Smooth muscle cell of the brain vasculature (primary cell): ENCODE measurements at regions not wholly inside any gene's neighbourhood (a gene's known extent, or its start where the extent isn't known, plus 50 kb on each side); places are given as distances from the start of the nearest gene placed in this dataset.
"Not testable (repeated sequence)": the region's sequence is repeated elsewhere in the genome, so short reads cannot be mapped to it uniquely, and the experiment has no call there.

Experiments used
- DNase-seq: peaks from one replicate; pipeline ENCODE4 v3.0.0-alpha.2; 2012; ENCODE audit warnings: low read depth, low spot score

- DNase-seq = not testable (repeated sequence)
These were observed 5507.7 kb upstream of the TPTE start for GRCh38 chr21:5013455-5014304.

GRCh38 chr21:5015187-5015586 lies 5506.2 kb upstream of the TPTE start:
- not testable (repeated sequence) for DNase-seq

GRCh38 chr21:5019120-5019519 lies 5502.3 kb upstream of the TPTE start:
- not testable (repeated sequence) for DNase-seq

- not testable (repeated sequence) for DNase-seq
These were observed 5499.6 kb upstream of the TPTE start for GRCh38 chr21:5021815-5022214.

- DNase-seq = not testable (repeated sequence)
These were observed 5499.1 kb upstream of the TPTE start for GRCh38 chr21:5022254-5022653.

- DNase-seq = not testable (repeated sequence)
These were observed 5498.6 kb upstream of the TPTE start for GRCh38 chr21:5022748-5023147.

GRCh38 chr21:5035147-5035546 lies 5486.2 kb upstream of the TPTE start:
- not testable (repeated sequence) for DNase-seq

- DNase-seq = not testable (repeated sequence)
These were observed 5485.8 kb upstream of the TPTE start for GRCh38 chr21:5035587-5035986.

- DNase-seq = not testable (repeated sequence)
These were observed 5483.6 kb upstream of the TPTE start for GRCh38 chr21:5037606-5038331.

GRCh38 chr21:5039926-5040325 lies 5481.5 kb upstream of the TPTE start:
- not testable (repeated sequence) for DNase-seq

- DNase-seq = not testable (repeated sequence)
These were observed 5478.8 kb upstream of the TPTE start for GRCh38 chr21:5042583-5042982.

- not testable (repeated sequence) for DNase-seq
These were observed 5476.6 kb upstream of the TPTE start for GRCh38 chr21:5044812-5045211.

GRCh38 chr21:5051303-5052018 lies 5469.9 kb upstream of the TPTE start:
- not testable (repeated sequence) for DNase-seq

- DNase-seq = not testable (repeated sequence)
These were observed 5466.2 kb upstream of the TPTE start for GRCh38 chr21:5055027-5055754.

GRCh38 chr21:5055996-5056962 lies 5465.1 kb upstream of the TPTE start:
- not testable (repeated sequence) for DNase-seq

- not testable (repeated sequence) for DNase-seq
These were observed 5464.3 kb upstream of the TPTE start for GRCh38 chr21:5057077-5057476.

GRCh38 chr21:5060364-5061083 lies 5460.9 kb upstream of the TPTE start:
- not testable (repeated sequence) for DNase-seq

- not testable (repeated sequence) for DNase-seq
These were observed 5456.7 kb upstream of the TPTE start for GRCh38 chr21:5064581-5065142.
